ENCODE measurements at regions not wholly inside any gene's neighbourhood (a gene's known extent, or its start where the extent isn't known, plus 50 kb on each side); places are given as distances from the start of the nearest gene placed in this dataset.

DNA sequence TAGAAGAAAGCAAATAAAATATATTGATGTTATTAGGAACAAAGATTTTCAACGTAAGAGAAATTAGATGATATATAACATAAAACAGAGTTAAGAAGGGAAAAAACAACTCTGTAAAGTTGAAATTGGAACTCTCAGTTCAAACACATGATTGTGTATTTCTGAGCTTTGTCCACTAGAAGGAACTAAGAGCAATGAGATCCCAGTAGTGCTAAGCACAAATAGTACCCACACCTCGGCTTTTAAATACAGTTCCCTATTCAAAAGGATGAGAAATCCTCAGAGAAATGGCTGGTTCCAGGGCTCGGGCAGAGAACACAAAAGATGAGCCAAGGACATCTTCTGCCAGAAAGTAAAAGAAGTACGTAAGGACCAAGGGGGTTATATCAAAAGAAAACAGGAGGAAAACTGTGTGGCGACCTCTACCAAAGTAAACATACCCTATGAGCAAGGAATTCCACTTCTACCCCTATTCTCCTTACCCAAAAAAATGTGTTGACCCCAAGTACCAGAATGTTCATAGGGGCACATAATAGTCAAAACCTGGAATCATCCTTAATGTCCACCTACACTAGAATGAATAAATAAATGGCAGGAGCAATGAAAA, 96.6 kb downstream of the SPTSSA start:
- Histone ChIP-seq H3K36me3 (ENCODE audit: insufficient read depth, low read length) (no peaks in the 10 kb centered on the region), H3K9ac (ENCODE audit: low read depth, low read length) (no peak overlapping the region), H3K4me1 (ENCODE audit: control insufficient read depth, insufficient read depth, low read length) (no peaks in the 10 kb centered on the region), H3K4me2 (ENCODE audit: low read length) (no peak overlapping the region), H3K27me3 (ENCODE audit: control insufficient read depth, insufficient read depth, low read length) (peaks cover 22% of the 10 kb centered on the region), H3K9me3 (replicated peaks; ENCODE audit: low read length) (no peaks in the 10 kb centered on the region), H3K4me3 (ENCODE audit: low read length) (no peak overlapping the region)

DNA sequence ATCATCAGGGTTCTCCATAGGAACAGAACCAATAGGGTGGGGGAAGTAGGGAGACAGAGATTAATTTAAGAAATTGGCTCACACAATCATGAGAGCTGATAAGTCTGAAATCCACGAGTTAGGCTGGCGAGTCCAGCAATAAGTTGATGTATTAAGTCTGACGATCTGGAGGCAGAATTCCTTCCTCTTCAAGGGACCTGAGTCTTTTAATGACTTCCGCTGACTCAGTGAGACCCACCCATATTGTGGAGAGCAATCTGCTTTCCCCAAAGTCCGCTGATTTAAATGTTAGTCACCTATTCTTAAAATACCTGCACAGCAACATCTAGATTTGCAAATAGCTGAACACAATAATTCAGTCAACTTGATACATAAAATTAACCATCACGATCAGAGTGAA, 97.8 kb downstream of the SPTSSA start:
- H3K4me2 ChIP-seq (ENCODE audit: low read length), result no peak overlapping the region
- no peaks in the 10 kb centered on the region for H3K4me1 ChIP-seq (ENCODE audit: control insufficient read depth, insufficient read depth, low read length)
- H3K36me3 ChIP-seq (ENCODE audit: insufficient read depth, low read length), result no peaks in the 10 kb centered on the region
- peaks cover 19% of the 10 kb centered on the region for H3K27me3 ChIP-seq (ENCODE audit: control insufficient read depth, insufficient read depth, low read length)
- H3K9ac ChIP-seq (ENCODE audit: low read depth, low read length), result no peak overlapping the region
- no peaks in the 10 kb centered on the region for H3K9me3 ChIP-seq (replicated peaks; ENCODE audit: low read length)
- H3K4me3 ChIP-seq (ENCODE audit: low read length), result no peak overlapping the region

DNA sequence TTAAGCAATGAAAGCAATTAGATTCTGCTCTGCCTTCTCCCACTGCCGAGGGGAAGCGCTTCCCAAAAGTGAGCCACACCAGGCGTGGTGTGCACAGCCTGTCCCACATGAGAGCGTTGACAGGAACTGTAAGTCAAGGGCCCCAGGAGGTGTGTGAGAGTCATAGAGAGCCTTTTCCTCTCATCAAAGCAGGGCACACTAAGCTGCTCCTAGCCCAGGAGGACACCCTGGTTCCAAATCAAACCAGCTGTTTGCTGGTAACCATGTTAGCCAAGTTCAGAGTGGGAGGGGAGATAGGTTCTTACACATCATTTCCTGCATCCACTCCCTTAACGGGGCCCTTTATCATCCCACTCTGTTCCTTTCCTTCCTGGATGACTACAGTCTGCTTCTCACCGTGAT, 98.3 kb downstream of the SPTSSA start:
- no peaks in the 10 kb centered on the region for H3K9me3 ChIP-seq (replicated peaks; ENCODE audit: low read length)
- H3K4me1 ChIP-seq (ENCODE audit: control insufficient read depth, insufficient read depth, low read length), result no peaks in the 10 kb centered on the region
- no peak overlapping the region for H3K9ac ChIP-seq (ENCODE audit: low read depth, low read length)
- H3K4me2 ChIP-seq (ENCODE audit: low read length), result no peak overlapping the region
- H3K36me3 ChIP-seq (ENCODE audit: insufficient read depth, low read length), result no peaks in the 10 kb centered on the region
- H3K4me3 ChIP-seq (ENCODE audit: low read length), result no peak overlapping the region
- H3K27me3 ChIP-seq (ENCODE audit: control insufficient read depth, insufficient read depth, low read length), result peaks cover 15% of the 10 kb centered on the region

DNA sequence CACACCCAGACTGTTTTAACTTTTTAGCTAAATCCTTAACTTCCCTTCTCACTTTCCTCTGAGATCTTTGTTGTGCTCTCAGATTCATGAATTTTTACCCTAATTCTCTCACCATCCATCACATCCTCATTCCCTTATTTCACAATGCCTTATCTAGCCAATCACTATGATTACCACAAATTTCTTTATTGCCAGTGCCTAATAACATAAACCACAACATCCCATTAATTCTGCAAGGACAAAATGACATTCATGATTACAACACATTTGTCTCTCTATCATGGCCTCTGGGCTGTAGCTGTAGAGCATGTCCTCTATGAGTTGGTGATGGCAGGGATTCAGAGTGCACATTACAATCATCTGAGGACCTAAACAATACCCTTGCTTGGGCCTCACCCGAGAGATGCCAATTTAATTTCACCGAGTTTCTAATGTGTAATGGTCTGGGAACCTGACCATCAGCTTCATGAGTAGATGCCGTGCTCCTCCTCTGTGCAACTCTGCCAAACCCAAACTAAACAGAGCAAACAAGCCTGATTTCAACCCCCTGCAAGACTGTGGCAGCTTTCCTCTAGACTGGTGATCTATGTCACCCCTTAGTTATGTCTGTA, 99.3 kb downstream of the SPTSSA start:
- Histone ChIP-seq H3K4me3 (ENCODE audit: low read length) (no peak overlapping the region), H3K4me2 (ENCODE audit: low read length) (no peak overlapping the region), H3K9me3 (replicated peaks; ENCODE audit: low read length) (no peaks in the 10 kb centered on the region)

DNA sequence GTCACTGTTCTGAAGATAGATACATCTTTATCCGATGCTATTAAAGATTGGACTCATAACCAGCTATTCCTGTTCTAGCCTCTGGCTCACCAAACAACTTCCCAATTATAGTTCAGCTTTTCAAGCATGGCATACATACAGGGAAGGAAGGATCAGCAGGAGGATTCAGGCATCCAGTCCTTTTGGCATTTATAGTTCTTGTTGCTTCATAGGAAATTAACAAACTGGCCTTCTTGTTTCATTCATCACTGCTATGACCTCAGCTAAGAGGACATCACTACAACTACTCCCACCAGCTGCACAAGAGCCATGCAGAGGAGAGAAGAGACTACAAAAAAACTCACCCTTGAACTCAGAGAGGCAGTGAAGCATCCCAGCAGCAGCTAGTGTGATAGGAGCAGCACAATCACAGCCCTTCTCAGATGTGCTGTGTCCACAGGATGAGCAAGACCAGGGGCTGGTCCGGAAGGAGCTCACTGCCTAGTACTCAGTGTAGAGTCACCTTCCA, 100.5 kb downstream of the SPTSSA start:
- Histone ChIP-seq H3K4me2 (ENCODE audit: low read length) (no peak overlapping the region), H3K4me3 (ENCODE audit: low read length) (no peak overlapping the region), H3K9ac (ENCODE audit: low read depth, low read length) (no peak overlapping the region), H3K36me3 (ENCODE audit: insufficient read depth, low read length) (no peaks in the 10 kb centered on the region), H3K27me3 (ENCODE audit: control insufficient read depth, insufficient read depth, low read length) (peaks cover 11% of the 10 kb centered on the region), H3K9me3 (replicated peaks; ENCODE audit: low read length) (no peaks in the 10 kb centered on the region), H3K4me1 (ENCODE audit: control insufficient read depth, insufficient read depth, low read length) (no peaks in the 10 kb centered on the region)

More for the DNA sequence above, 99.3 kb downstream of the SPTSSA start:
- H3K9ac ChIP-seq (ENCODE audit: low read depth, low read length), result no peak overlapping the region
- H3K4me1 ChIP-seq (ENCODE audit: control insufficient read depth, insufficient read depth, low read length), result no peaks in the 10 kb centered on the region
- H3K36me3 ChIP-seq (ENCODE audit: insufficient read depth, low read length), result no peaks in the 10 kb centered on the region
- peaks cover 14% of the 10 kb centered on the region for H3K27me3 ChIP-seq (ENCODE audit: control insufficient read depth, insufficient read depth, low read length)

DNA sequence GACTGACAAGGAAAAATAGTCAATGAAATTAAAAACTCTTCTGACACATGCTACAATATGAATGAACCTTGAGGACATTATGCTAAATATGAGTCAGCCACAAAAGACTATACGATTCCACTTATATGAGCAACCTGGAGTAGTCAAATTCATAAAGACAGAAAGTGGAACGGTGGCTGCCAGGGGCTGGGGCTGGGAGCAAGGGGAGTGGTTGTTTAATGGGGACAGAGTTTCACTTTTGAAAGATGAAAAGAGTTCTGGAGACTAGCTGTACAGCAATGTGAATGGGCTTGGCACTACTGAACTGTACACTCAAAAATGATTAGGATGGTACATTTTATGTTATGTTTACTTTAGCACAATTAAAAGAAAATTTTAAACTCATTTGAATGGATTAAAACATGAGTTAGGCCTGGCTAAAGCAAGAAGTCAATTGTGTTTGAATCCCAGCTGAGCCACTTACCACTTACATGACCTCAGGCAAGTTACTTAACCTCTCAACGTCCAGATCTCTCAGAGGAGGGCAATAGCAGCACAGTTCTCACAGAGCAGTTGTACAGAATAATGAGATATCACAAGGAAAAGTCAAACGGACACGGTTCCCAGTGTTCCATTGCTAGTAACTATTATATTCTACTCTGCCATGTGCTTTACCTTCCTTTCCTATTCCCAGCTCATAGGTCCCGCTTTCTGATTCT, 102.5 kb downstream of the SPTSSA start:
- H3K36me3 ChIP-seq (ENCODE audit: insufficient read depth, low read length), result no peaks in the 10 kb centered on the region
- H3K4me1 ChIP-seq (ENCODE audit: control insufficient read depth, insufficient read depth, low read length), result no peaks in the 10 kb centered on the region
- peaks cover 5% of the 10 kb centered on the region for H3K27me3 ChIP-seq (ENCODE audit: control insufficient read depth, insufficient read depth, low read length)
- H3K9me3 ChIP-seq (replicated peaks; ENCODE audit: low read length), result no peaks in the 10 kb centered on the region
- H3K4me3 ChIP-seq (ENCODE audit: low read length), result no peak overlapping the region
- no peak overlapping the region for H3K9ac ChIP-seq (ENCODE audit: low read depth, low read length)
- H3K4me2 ChIP-seq (ENCODE audit: low read length), result no peak overlapping the region

DNA sequence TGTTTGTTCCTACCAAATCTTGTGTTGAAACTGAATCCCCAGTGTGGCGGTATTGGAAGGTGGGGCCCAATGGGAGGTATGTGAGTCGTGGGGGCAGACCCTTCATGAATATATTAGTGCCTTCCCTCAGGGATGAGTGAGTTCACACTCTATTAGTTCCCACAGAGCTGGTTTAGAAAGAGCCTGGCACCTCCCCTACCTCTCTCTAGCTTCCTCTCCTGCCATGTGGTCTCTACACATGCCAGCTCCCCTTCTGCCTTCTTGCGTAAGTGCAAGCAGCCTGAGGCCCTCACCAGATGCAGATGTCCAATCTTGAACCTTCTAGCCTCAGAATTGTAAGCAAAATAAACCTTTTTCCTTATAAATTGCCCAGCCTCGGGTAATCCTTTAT, 105.8 kb downstream of the SPTSSA start:
- Histone ChIP-seq H3K4me3 (ENCODE audit: low read length) (no peak overlapping the region), H3K9ac (ENCODE audit: low read depth, low read length) (no peak overlapping the region), H3K36me3 (ENCODE audit: insufficient read depth, low read length) (no peaks in the 10 kb centered on the region), H3K4me2 (ENCODE audit: low read length) (no peak overlapping the region), H3K9me3 (replicated peaks; ENCODE audit: low read length) (no peaks in the 10 kb centered on the region), H3K27me3 (ENCODE audit: control insufficient read depth, insufficient read depth, low read length) (no peaks in the 10 kb centered on the region), H3K4me1 (ENCODE audit: control insufficient read depth, insufficient read depth, low read length) (no peaks in the 10 kb centered on the region)

DNA sequence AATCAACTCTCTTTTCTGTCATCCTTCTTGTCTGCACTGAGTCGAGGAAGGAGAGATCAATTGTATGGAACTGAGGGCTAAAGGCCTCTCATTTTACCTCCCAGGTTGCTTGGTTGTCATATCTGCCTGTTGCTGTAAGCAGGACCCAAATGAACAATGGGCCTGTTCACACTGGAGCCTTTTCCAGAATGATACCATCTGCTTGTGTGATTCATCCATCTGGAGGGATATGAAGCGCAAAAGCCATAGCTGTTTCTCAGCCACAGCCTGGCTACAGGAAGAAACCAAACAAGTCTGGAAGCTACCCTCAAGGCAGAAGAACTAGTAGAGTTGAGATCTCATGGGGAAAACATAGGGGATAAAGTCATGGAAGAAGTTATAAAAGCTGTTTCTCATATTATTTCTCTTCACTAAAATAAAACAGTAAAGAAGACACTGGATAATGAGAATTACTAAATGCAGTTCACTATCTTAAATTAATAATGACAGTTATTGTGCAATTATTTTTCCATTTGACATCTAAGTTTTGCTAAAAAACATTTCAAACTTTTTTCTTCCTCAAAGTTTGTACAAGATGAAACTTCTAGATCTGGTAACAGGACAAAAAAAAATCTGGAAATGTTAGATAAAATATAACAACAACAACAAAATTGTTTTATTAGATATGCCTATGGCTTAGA, 106.3 kb downstream of the SPTSSA start:
- no peaks in the 10 kb centered on the region for H3K27me3 ChIP-seq (ENCODE audit: control insufficient read depth, insufficient read depth, low read length)

DNA sequence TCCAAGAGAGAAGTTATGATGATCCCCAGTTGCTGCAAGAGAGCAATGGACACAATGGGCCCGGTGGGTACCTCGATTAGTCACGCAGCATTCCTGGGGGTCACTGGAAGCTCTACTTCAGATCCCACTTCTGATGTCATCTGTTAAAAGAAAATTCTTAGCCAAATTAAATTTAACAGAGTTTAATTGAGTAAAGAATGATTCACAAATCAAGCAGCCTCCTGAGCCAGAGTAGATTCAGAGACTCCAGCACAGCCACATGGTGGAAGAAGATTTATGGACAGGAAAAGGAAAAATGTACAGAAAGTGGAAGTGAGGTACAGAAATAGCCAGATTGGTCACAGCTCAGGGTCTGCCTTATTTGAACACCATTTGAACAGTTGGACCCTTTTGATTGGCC, 107.5 kb downstream of the SPTSSA start:
- Histone ChIP-seq H3K36me3 (ENCODE audit: insufficient read depth, low read length) (no peaks in the 10 kb centered on the region), H3K9ac (ENCODE audit: low read depth, low read length) (no peak overlapping the region), H3K27me3 (ENCODE audit: control insufficient read depth, insufficient read depth, low read length) (no peaks in the 10 kb centered on the region), H3K4me3 (ENCODE audit: low read length) (no peak overlapping the region), H3K9me3 (replicated peaks; ENCODE audit: low read length) (no peaks in the 10 kb centered on the region), H3K4me2 (ENCODE audit: low read length) (no peak overlapping the region), H3K4me1 (ENCODE audit: control insufficient read depth, insufficient read depth, low read length) (no peaks in the 10 kb centered on the region)

More for the DNA sequence above, 106.3 kb downstream of the SPTSSA start:
- Histone ChIP-seq H3K4me1 (ENCODE audit: control insufficient read depth, insufficient read depth, low read length) (no peaks in the 10 kb centered on the region), H3K9ac (ENCODE audit: low read depth, low read length) (no peak overlapping the region), H3K4me3 (ENCODE audit: low read length) (no peak overlapping the region), H3K36me3 (ENCODE audit: insufficient read depth, low read length) (no peaks in the 10 kb centered on the region), H3K4me2 (ENCODE audit: low read length) (no peak overlapping the region), H3K9me3 (replicated peaks; ENCODE audit: low read length) (no peaks in the 10 kb centered on the region)

DNA sequence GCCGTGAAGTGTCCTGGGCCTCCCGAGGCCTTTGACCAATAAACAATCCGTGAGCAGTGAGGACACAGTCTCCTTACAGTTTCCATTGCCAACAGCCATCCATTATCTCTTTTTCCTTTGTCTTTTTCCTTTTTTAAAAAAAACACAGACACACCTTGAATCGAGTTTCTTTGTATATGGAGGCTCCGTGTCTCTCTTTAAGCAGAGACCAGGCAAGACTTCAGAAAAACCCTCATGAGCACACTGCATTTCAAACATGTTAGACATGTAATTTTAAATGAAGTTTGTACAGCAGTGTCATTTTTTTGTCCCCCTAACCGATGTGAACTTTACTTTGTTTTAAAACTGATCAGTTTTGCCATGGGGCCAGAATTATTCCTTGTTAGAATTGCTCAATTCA, 111.1 kb downstream of the SPTSSA start:
- no peak overlapping the region for H3K9ac ChIP-seq (ENCODE audit: low read depth, low read length)
- no peaks in the 10 kb centered on the region for H3K4me1 ChIP-seq (ENCODE audit: control insufficient read depth, insufficient read depth, low read length)
- no peaks in the 10 kb centered on the region for H3K27me3 ChIP-seq (ENCODE audit: control insufficient read depth, insufficient read depth, low read length)
- H3K4me2 ChIP-seq (ENCODE audit: low read length), result no peak overlapping the region
- no peaks in the 10 kb centered on the region for H3K9me3 ChIP-seq (replicated peaks; ENCODE audit: low read length)
- H3K36me3 ChIP-seq (ENCODE audit: insufficient read depth, low read length), result no peaks in the 10 kb centered on the region
- no peak overlapping the region for H3K4me3 ChIP-seq (ENCODE audit: low read length)

DNA sequence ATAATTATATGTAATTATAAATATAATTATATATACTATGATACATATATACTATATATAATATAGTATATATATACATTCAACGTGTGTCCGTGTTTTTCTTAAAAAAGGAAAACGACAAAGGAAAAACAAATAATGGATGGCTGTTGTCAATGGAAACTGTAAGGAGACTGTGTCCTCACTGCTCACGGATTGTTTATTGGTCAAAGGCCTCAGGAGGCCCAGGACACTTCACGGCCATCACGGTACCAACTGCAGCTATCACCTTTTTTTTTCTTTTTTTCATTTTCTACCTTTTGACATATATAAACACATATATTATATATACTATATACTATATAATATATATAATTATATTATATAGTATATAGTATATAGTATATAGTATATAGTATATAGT, 113.4 kb downstream of the SPTSSA start:
- Histone ChIP-seq H3K9me3 (replicated peaks; ENCODE audit: low read length) (no peaks in the 10 kb centered on the region), H3K27me3 (ENCODE audit: control insufficient read depth, insufficient read depth, low read length) (no peaks in the 10 kb centered on the region), H3K36me3 (ENCODE audit: insufficient read depth, low read length) (no peaks in the 10 kb centered on the region), H3K9ac (ENCODE audit: low read depth, low read length) (no peak overlapping the region), H3K4me3 (ENCODE audit: low read length) (no peak overlapping the region), H3K4me1 (ENCODE audit: control insufficient read depth, insufficient read depth, low read length) (no peaks in the 10 kb centered on the region), H3K4me2 (ENCODE audit: low read length) (no peak overlapping the region)
